ENCODE measurements at regions not wholly inside any gene's neighbourhood (a gene's known extent, or its start where the extent isn't known, plus 50 kb on each side); places are given as distances from the start of the nearest gene placed in this dataset.

DNA sequence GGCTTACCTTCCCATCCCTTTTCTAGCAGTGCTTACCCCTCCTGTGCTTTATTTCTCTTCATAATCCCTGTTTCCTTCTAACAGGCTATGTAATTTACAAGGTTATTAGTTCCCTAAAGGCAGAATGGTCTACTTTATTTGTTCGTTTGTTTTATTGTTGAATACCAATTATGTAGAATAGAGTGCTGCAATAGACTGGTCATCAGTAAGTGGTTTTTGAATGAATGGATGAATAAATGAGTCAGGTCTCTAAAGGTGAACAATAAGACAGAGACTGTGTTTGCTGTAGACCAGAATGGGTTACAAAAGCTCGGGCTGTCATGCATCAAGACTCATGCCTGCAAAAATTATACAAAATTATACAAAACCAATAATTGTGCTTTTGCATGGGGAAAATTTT is 332.0 kb downstream of the IRS1 start:
- TF ChIP-seq CTCF (IDR thresholded peaks at IDR 0.05) = no peak

DNA sequence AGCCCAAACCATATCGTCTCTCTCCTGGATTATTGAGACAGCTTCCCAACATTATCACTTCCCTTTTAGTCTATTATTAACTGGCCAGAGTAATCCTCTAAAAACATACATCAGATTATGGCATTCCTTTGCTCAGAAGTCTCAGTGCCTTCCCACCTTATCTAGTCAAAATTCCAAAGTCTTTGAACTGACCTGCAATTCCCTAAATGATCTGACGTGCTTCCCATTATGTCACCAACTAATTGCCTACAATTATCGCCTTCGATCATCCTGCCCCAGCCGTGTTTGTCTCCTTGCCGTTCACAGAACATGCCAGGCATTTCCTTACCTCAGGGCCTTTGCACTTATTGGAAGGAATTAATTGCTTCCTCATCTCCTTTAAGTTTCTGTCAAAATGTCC is 332.4 kb downstream of the IRS1 start:
- TF ChIP-seq CTCF (IDR thresholded peaks at IDR 0.05) = no peak

GRCh38 chr2:226466589-226466988 is 333.0 kb downstream of the IRS1 start:
- TF ChIP-seq CTCF (IDR thresholded peaks at IDR 0.05) = no peak

- TF ChIP-seq CTCF (IDR thresholded peaks at IDR 0.05) = no peak
Observed at GRCh38 chr2:226466124-226466523, 333.5 kb downstream of the IRS1 start.

DNA sequence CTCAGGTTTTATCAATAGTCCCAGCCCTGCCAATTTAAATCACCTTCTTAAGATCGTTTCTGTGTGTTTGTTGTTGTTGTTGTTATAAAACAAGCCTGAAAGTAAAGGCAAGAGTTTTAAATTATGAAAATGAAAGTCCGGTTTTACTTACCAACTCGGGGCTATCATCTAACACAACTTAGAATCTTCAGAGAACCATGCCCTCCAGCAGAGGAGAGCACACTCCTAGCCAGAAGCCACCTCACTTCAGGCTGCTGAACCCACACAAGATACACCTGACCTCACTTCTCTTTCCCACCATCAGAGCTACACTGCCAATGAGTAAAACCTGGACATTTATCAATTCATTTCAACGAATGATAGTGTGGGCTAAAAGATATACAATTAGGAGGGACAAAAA is 335.2 kb downstream of the IRS1 start:
- TF ChIP-seq CTCF (IDR thresholded peaks at IDR 0.05) = no peak

- TF ChIP-seq CTCF (IDR thresholded peaks at IDR 0.05) = no peak
Observed at GRCh38 chr2:226463154-226463553, 336.5 kb downstream of the IRS1 start.

DNA sequence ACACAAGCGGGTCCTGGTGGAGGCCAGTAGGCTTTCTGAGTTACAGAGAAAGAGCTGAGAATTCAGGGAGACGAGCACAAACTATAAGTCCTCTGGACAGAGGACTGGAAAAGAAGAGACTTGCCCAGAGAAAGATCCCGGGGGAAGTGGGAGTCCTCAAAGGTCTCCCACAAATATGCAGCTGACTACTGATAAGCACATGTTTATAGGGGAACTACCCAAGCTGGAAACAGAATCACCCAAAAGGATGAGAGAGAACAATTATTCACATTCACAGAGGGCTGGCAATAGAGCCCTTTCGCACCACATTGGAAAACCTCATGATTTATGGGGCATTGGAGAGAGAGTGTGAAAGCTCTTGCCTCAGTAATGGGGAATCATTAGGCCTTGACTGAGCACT is 337.6 kb downstream of the IRS1 start:
- no peak for TF ChIP-seq CTCF (IDR thresholded peaks at IDR 0.05)

- no peak for TF ChIP-seq CTCF (IDR thresholded peaks at IDR 0.05)
Observed at GRCh38 chr2:226452768-226453167, 346.9 kb downstream of the IRS1 start.
